ENCODE measurements at regions not wholly inside any gene's neighbourhood (a gene's known extent, or its start where the extent isn't known, plus 50 kb on each side); places are given as distances from the start of the nearest gene placed in this dataset.
"Not testable (repeated sequence)": the region's sequence is repeated elsewhere in the genome, so short reads cannot be mapped to it uniquely, and the experiment has no call there.

DNA sequence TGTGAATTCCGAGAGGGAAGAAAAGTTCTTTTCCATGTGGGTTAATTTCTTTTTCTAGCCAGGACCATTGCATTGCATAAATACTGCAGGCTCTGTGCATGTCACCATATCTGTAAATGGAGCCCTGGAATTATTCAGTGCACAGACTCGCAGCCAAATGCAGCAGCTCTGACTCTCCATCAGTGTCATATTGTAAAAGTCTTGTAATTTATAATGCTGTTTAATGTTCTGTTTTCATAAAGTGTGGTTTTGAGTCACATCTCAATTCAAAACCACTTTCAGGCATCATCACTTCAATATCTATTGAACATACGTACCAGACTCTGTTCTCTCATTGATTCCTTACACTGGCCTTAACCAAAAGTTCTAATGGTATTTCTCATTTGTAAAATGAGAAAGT is 193.9 kb upstream of the RPL34 start:
- Mint-ChIP-seq H3K36me3 (ENCODE audit: low read depth) (no peaks in the 10 kb centered on the region), H3K27me3 (ENCODE audit: low read depth) (no peaks in the 10 kb centered on the region), H3K27ac (no peak overlapping the region), H3K9me3 (peaks cover 15% of the 10 kb centered on the region), H3K4me1 (no peaks in the 10 kb centered on the region), H3K4me3 (no peak overlapping the region)
- TF ChIP-seq, protein P1, sequence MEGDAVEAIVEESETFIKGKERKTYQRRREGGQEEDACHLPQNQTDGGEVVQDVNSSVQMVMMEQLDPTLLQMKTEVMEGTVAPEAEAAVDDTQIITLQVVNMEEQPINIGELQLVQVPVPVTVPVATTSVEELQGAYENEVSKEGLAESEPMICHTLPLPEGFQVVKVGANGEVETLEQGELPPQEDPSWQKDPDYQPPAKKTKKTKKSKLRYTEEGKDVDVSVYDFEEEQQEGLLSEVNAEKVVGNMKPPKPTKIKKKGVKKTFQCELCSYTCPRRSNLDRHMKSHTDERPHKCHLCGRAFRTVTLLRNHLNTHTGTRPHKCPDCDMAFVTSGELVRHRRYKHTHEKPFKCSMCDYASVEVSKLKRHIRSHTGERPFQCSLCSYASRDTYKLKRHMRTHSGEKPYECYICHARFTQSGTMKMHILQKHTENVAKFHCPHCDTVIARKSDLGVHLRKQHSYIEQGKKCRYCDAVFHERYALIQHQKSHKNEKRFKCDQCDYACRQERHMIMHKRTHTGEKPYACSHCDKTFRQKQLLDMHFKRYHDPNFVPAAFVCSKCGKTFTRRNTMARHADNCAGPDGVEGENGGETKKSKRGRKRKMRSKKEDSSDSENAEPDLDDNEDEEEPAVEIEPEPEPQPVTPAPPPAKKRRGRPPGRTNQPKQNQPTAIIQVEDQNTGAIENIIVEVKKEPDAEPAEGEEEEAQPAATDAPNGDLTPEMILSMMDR (IDR thresholded peaks at IDR 0.05; ENCODE audit: unreplicated experiment in 3 of 3), result no peak

DNA sequence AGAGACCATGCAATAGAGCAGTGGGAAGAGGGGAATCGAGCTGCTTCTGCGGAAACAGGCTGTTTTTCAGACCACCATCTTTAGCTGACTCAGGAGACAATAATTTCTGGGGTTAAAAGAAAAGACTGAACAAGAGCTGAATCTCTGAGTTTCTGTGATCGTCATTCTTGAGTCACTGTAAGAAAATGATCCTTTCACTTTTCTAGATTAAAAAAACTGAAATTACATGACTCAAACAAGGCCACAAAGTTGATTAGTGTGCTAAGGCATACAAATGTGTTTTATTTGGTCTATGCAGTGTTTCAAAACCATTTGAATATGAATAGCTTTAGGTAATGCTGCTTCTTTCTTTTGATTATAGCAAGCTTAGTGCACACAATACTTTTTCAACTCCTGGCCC is 194.4 kb upstream of the RPL34 start:
- H3K27me3 Mint-ChIP-seq (ENCODE audit: low read depth), result no peaks in the 10 kb centered on the region

DNA sequence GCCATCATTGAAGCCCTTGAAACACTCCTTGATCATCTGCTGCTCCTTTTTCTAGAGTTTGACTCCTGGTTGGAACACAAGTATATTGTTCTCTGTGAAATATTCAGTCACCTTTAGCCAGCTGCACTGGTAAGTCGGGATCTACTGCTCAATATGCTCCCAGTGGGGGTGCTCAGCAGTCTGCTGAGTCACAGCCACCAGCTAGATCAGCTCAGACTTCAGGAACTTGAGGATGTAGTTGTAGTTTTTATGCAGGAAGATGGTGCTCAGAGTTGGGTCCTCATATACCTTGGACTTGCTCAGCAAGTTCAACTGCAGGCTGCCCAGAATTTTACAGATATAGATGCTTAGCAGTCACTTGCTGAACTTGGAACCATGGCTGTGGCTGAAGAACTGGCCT is 202.5 kb upstream of the RPL34 start:
- Mint-ChIP-seq H3K9me3 (peaks cover 9% of the 10 kb centered on the region), H3K36me3 (ENCODE audit: low read depth) (no peaks in the 10 kb centered on the region), H3K27me3 (ENCODE audit: low read depth) (no peaks in the 10 kb centered on the region), H3K4me1 (no peaks in the 10 kb centered on the region), H3K27ac (no peak overlapping the region), H3K4me3 (no peak overlapping the region)
- TF ChIP-seq, protein P1 (IDR thresholded peaks at IDR 0.05; ENCODE audit: unreplicated experiment in 3 of 3), result no peak

More for the DNA sequence above, 194.4 kb upstream of the RPL34 start:
- Mint-ChIP-seq H3K27ac (no peak overlapping the region), H3K4me3 (no peak overlapping the region), H3K9me3 (peaks cover 12% of the 10 kb centered on the region), H3K36me3 (ENCODE audit: low read depth) (no peaks in the 10 kb centered on the region), H3K4me1 (no peaks in the 10 kb centered on the region)
- TF ChIP-seq, protein P1 (IDR thresholded peaks at IDR 0.05; ENCODE audit: unreplicated experiment in 3 of 3), result no peak

DNA sequence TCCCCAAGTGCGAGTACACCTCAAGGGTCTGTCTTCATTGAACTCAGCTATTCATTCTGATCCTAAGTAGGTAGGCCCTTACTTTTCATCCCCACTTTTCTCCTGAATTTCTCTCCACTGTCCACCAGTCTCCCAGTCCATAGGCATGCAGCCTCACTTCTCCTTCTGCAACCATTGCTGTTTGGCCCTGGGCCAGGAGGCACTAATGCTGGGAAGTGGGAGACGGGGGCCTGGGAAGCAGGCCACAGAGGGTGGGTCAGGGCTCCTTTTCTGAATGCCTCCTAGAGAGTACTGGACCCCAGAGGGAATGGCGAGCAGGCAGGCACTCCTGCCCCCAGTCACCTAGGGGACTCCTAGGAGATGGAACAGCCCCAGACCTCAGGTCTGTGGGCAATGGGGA is 203.5 kb upstream of the RPL34 start:
- H3K9me3 Mint-ChIP-seq, result peaks cover 3% of the 10 kb centered on the region
- no peak overlapping the region for H3K4me3 Mint-ChIP-seq
- no peaks in the 10 kb centered on the region for H3K4me1 Mint-ChIP-seq
- TF ChIP-seq, protein P1 (IDR thresholded peaks at IDR 0.05; ENCODE audit: unreplicated experiment in 3 of 3), result no peak
- no peaks in the 10 kb centered on the region for H3K36me3 Mint-ChIP-seq (ENCODE audit: low read depth)
- no peaks in the 10 kb centered on the region for H3K27me3 Mint-ChIP-seq (ENCODE audit: low read depth)
- H3K27ac Mint-ChIP-seq, result no peak overlapping the region

DNA sequence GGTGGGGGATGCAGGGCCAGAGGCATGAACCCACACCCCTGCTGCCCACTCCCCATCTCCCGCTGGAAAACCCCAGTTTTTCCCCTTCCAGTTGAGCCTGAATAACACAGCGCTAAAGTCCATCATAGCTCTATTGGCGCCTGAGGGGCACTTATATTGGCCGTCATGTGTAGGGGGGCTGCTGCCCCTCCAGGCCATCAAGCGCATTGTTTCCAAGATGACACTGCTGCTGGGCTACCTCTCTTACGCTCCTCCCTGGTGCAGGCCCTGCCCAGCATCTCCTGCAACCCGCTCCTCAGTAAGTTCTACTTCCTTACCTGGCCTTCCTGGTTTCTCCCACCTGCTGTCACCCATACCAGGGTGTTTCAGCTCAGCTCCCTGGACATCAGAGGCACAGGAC is 205.0 kb upstream of the RPL34 start:
- Mint-ChIP-seq H3K4me3 (no peak overlapping the region), H3K9me3 (no peaks in the 10 kb centered on the region)

DNA sequence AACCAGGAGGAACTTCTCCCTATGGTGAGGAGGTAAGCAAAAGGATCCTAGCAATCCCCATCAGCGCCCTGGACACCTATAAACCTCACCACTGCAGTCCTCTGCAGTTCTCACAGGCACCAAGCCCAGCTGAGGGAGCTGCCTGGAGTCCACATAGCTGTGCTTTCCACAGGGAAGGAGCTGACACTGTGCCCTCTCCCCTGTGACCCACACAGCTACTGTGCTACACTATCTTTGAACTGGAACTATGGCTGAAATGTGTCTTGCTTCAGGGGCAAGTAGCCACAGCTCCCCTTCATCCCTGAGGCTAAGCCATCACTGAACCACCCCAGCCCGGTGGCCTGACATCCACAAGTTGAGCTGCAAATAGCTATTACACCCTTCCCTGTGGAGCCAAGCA is 208.5 kb upstream of the RPL34 start:
- H3K4me3 Mint-ChIP-seq, result no peak overlapping the region
- H3K9me3 Mint-ChIP-seq, result peaks cover 6% of the 10 kb centered on the region
- H3K4me1 Mint-ChIP-seq, result no peaks in the 10 kb centered on the region
- H3K27ac Mint-ChIP-seq, result no peak overlapping the region
- TF ChIP-seq, protein P1 (IDR thresholded peaks at IDR 0.05; ENCODE audit: unreplicated experiment in 3 of 3), result no peak
- no peaks in the 10 kb centered on the region for H3K27me3 Mint-ChIP-seq (ENCODE audit: low read depth)
- no peaks in the 10 kb centered on the region for H3K36me3 Mint-ChIP-seq (ENCODE audit: low read depth)

More for the DNA sequence above, 205.0 kb upstream of the RPL34 start:
- TF ChIP-seq, protein P1 (IDR thresholded peaks at IDR 0.05; ENCODE audit: unreplicated experiment in 3 of 3), result no peak
- H3K27me3 Mint-ChIP-seq (ENCODE audit: low read depth), result no peaks in the 10 kb centered on the region
- H3K36me3 Mint-ChIP-seq (ENCODE audit: low read depth), result no peaks in the 10 kb centered on the region
- no peaks in the 10 kb centered on the region for H3K4me1 Mint-ChIP-seq
- no peak overlapping the region for H3K27ac Mint-ChIP-seq

DNA sequence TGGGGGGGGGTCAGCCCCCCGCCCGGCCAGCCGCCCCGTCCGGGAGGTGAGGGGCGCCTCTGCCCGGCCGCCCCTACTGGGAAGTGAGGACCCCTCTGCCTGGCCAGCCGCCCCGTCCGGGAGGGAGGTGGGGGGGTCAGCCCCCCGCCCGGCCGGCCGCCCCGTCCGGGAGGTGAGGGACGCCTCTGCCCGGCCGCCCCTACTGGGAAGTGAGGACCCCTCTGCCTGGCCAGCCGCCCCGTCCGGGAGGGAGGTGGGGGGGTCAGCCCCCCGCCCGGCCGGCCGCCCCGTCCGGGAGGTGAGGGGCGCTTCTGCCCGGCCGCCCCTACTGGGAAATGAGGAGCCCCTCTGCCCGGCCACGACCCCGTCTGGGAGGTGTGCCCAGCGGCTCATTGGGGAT is 210.7 kb upstream of the RPL34 start:
- not testable (repeated sequence) for H3K4me1 Mint-ChIP-seq; H3K36me3 Mint-ChIP-seq (ENCODE audit: low read depth); H3K27me3 Mint-ChIP-seq (ENCODE audit: low read depth); H3K4me3 Mint-ChIP-seq; H3K27ac Mint-ChIP-seq
- H3K9me3 Mint-ChIP-seq, result peaks cover 15% of the 10 kb centered on the region

All from nephron (organoid).